Aorta (tissue), 5 donors: ENCODE measurements at regions not wholly inside any gene's neighbourhood (a gene's known extent, or its start where the extent isn't known, plus 50 kb on each side); places are given as distances from the start of the nearest gene placed in this dataset.

Experiments used
- ATAC-seq: fragments of 200-7000 bp; cut with Tn5 transposase; one replicate; pipeline ENCODE4 v1.9.1; 2022; ENCODE audit warnings: moderate library complexity; ENCODE audit not compliant: low FRiP score
- DNase-seq, 2 donors: peaks; one replicate each; pipeline ENCODE4 v3.0.0-alpha.2; 2020
- H3K27ac ChIP-seq, 2 donors: one replicate each; pipeline ENCODE4 v1.5.1; 2013; ENCODE audit warnings: low read length in 2 of 2, mild to moderate bottlenecking in 2 of 2, moderate library complexity in 2 of 2, control low read depth in 1 of 2, inconsistent platforms in 1 of 2, low read depth in 1 of 2
- H3K27me3 ChIP-seq, 2 donors: one replicate each; pipeline ENCODE4 v1.6.1; 2013; ENCODE audit warnings: control low read depth in 1 of 2, low read length in 1 of 2, mild to moderate bottlenecking in 1 of 2, moderate library complexity in 1 of 2; ENCODE audit not compliant: insufficient read depth in 2 of 2, control insufficient read depth in 1 of 2
- H3K36me3 ChIP-seq, 2 donors: one replicate each; pipeline ENCODE4 v1.6.1; 2013; ENCODE audit warnings: control low read depth in 1 of 2, low read length in 1 of 2, mild to moderate bottlenecking in 1 of 2; ENCODE audit not compliant: insufficient read depth in 2 of 2, control insufficient read depth in 1 of 2
- H3K4me1 ChIP-seq, 2 donors: one replicate each; pipeline ENCODE4 v1.6.1; 2013; ENCODE audit warnings: low read length in 2 of 2, control low read depth in 1 of 2, mild to moderate bottlenecking in 1 of 2, moderate library complexity in 1 of 2; ENCODE audit not compliant: insufficient read depth in 2 of 2, control insufficient read depth in 1 of 2
- H3K4me3 ChIP-seq, 2 donors: one replicate each; pipeline ENCODE4 v1.5.1; 2013; ENCODE audit warnings: low read length in 2 of 2, control low read depth in 1 of 2, mild to moderate bottlenecking in 1 of 2
- H3K9me3 ChIP-seq: one replicate; pipeline ENCODE4 v1.6.1; 2013; ENCODE audit warnings: mild to moderate bottlenecking, low read length; ENCODE audit not compliant: control insufficient read depth
- WGBS, 2 donors: extraction: QIAGEN DNeasy Blood & Tissue Kit; methylation state at CpG; one replicate each; pipeline ENCODE4 v1.1.7; 2013; 5-methylcytosine and 5-hydroxymethylcytosine counted together
- intact Hi-C, 2 donors: fragments of 100-400 bp; cut with DNase I; formaldehyde crosslinking; loops; one replicate each; pipeline versions ENCODE4 v1.14.2 to v1.15.0; 2022
- donor health status: healthy with polysubstance abuse.
- donor health status: Bipolar disorder and iron deficiency.
- donor health status: DM: no; HTN: no; CAD: no.
- donor health status: DM: no; HTN: no; CAD: no.
- donor health status: DM: yes; HTN: yes; CAD: no.

GRCh38 chr5:65084795-65085515 is 316.2 kb downstream of the CWC27 start:
- Histone ChIP-seq H3K27me3 (no peaks in the 10 kb centered on the region), H3K36me3 (no peaks in the 10 kb centered on the region), H3K4me3 (no peak overlapping the region), H3K4me1 (no peaks in the 10 kb centered on the region), H3K27ac (no peak overlapping the region), H3K9me3 (no peaks in the 10 kb centered on the region)
- 94 to 97% methylated on average over 3 of the region's 3 CpGs for WGBS, 2 donors
- intact Hi-C loops: no loop called here
- ATAC-seq (no peak), DNase-seq (no peak)

GRCh38 chr5:65085516-65085850 is 316.8 kb downstream of the CWC27 start:
- 94 to 96% methylated on average over 1 of the region's 1 CpG for WGBS, 2 donors

GRCh38 chr5:65086234-65086890 is 317.6 kb downstream of the CWC27 start:
- WGBS, 2 donors: 75 to 76% methylated on average over 3 of the region's 3 CpGs
- Histone ChIP-seq H3K4me3 (no peak overlapping the region), H3K4me1 (no peaks in the 10 kb centered on the region), H3K9me3 (no peaks in the 10 kb centered on the region), H3K27ac (no peak overlapping the region), H3K36me3 (no peaks in the 10 kb centered on the region), H3K27me3 (no peaks in the 10 kb centered on the region)
- DNase-seq (no peak), ATAC-seq (no peak)
- intact Hi-C loops: no loop called here

More at GRCh38 chr5:65085516-65085850, 316.8 kb downstream of the CWC27 start:
- Histone ChIP-seq H3K27me3 (no peaks in the 10 kb centered on the region), H3K4me1 (no peaks in the 10 kb centered on the region), H3K4me3 (no peak overlapping the region), H3K27ac (no peak overlapping the region), H3K36me3 (no peaks in the 10 kb centered on the region), H3K9me3 (no peaks in the 10 kb centered on the region)
- ATAC-seq: no peak
- no peak for DNase-seq
- intact Hi-C loops: no loop called here

GRCh38 chr5:65087154-65087553 is 318.4 kb downstream of the CWC27 start:
- intact Hi-C loops: no loop called here

GRCh38 chr5:65094279-65094678 is 325.5 kb downstream of the CWC27 start:
- intact Hi-C loops: no loop called here
- 78 to 79% methylated on average over 5 of the region's 5 CpGs for WGBS, 2 donors

More at GRCh38 chr5:65087154-65087553, 318.4 kb downstream of the CWC27 start:
- WGBS, 2 donors: 75 to 76% methylated on average over 3 of the region's 3 CpGs
- no peak overlapping the region for H3K4me3 ChIP-seq
- H3K36me3 ChIP-seq: no peaks in the 10 kb centered on the region
- no peaks in the 10 kb centered on the region for H3K4me1 ChIP-seq
- ATAC-seq (no peak), DNase-seq (no peak)
- H3K9me3 ChIP-seq: no peaks in the 10 kb centered on the region
- no peak overlapping the region for H3K27ac ChIP-seq
- no peaks in the 10 kb centered on the region for H3K27me3 ChIP-seq

GRCh38 chr5:65098393-65098792 is 329.7 kb downstream of the CWC27 start:
- Histone ChIP-seq H3K27me3 (no peaks in the 10 kb centered on the region), H3K27ac (no peak overlapping the region), H3K9me3 (no peaks in the 10 kb centered on the region), H3K4me3 (no peak overlapping the region), H3K4me1 (no peaks in the 10 kb centered on the region), H3K36me3 (no peaks in the 10 kb centered on the region)
- WGBS, 2 donors: 83 to 84% methylated on average over 3 of the region's 3 CpGs
- no peak for ATAC-seq
- no peak for DNase-seq
- intact Hi-C loops: no loop called here

More at GRCh38 chr5:65094279-65094678, 325.5 kb downstream of the CWC27 start:
- Histone ChIP-seq H3K4me3 (no peak overlapping the region), H3K9me3 (no peaks in the 10 kb centered on the region), H3K27me3 (no peaks in the 10 kb centered on the region), H3K27ac (no peak overlapping the region), H3K36me3 (no peaks in the 10 kb centered on the region), H3K4me1 (no peaks in the 10 kb centered on the region)
- no peak for DNase-seq
- no peak for ATAC-seq
